GM12878 (cell line): ENCODE measurements at regions not wholly inside any gene's neighbourhood (a gene's known extent, or its start where the extent isn't known, plus 50 kb on each side); places are given as distances from the start of the nearest gene placed in this dataset.

ENCODE experiments used
- ATAC-seq: fragments of 200-7000 bp; cut with Tn5 transposase; 3 replicates; pipeline ENCODE4 v1.9.1; 2020; ENCODE audit warnings: mild to moderate bottlenecking, moderate library complexity
- BruUV-seq: library from RNA; stranded (reverse); fragments of 400-500 nt; replicated peaks from 2 replicates; lab custom pipeline; 2021; lab: Mats Ljungman, UMichigan
- CTCF ChIA-PET: fragments of 300-600 bp; sonication (Branson Sonifier 250); formaldehyde crosslinking; extraction: SDS; loops from one replicate; lab custom pipeline; 2021; ENCODE audit warnings: inconsistent platforms; lab: Yijun Ruan, JAX
- POLR2A ChIA-PET: fragments of 350-600 bp; formaldehyde crosslinking; extraction: SDS; loops from one replicate; lab custom pipeline; 2021; ENCODE audit warnings: inconsistent platforms; lab: Charles Lee
- RAD21 ChIA-PET: fragments of 300-600 bp; sonication (Branson Sonifier 250); formaldehyde crosslinking; loops from one replicate; lab custom pipeline; 2023; ENCODE audit warnings: antibody characterized with exemption; ENCODE audit not compliant: unreplicated experiment; lab: Charles Lee
- SMC1A ChIA-PET: fragments of 300-600 bp; sonication (Branson Sonifier 250); formaldehyde crosslinking; loops from one replicate; lab custom pipeline; 2023; ENCODE audit not compliant: unreplicated experiment, uncharacterized antibody; lab: Charles Lee
- DNase-seq: peaks from one replicate; pipeline ENCODE4 v3.0.0-alpha.2; 2011; ENCODE audit warnings: low read depth, low spot score
- FAIRE-seq: peaks from 3 replicates; lab custom pipeline; 2011; peaks lifted over from hg19 to GRCh38; lab: Jason Lieb, UNC
- H2AFZ ChIP-seq: 2 replicates; pipeline ENCODE4 v1.6.0; 2011; ENCODE audit warnings: low read depth, low read length, control low read depth; ENCODE audit not compliant: control insufficient read depth
- H3K27ac ChIP-seq: 2 replicates; pipeline ENCODE4 v1.5.1; 2011; ENCODE audit warnings: control low read depth; ENCODE audit not compliant: control insufficient read depth, insufficient read depth
- H3K27me3 ChIP-seq, 2 experiments: replicated peaks in 1 of 2; 2 replicates each; pipeline versions ENCODE4 v1.6.0 to v1.6.1; 2011; ENCODE audit warnings: low read length in 1 of 2; ENCODE audit not compliant: control insufficient read depth in 2 of 2, insufficient read depth in 2 of 2
- H3K36me3 ChIP-seq, 2 experiments: 2 replicates each; pipeline ENCODE4 v1.5.1; 2011; ENCODE audit warnings: low read length in 1 of 2; ENCODE audit not compliant: control insufficient read depth in 2 of 2, insufficient read depth in 2 of 2
- H3K4me1 ChIP-seq: 2 replicates; pipeline ENCODE4 v1.6.1; 2011; ENCODE audit warnings: mild to moderate bottlenecking, low read length, moderate library complexity, mixed read lengths; ENCODE audit not compliant: control insufficient read depth, insufficient read depth
- H3K4me2 ChIP-seq: 2 replicates; pipeline ENCODE4 v1.6.0; 2011; ENCODE audit warnings: control low read depth; ENCODE audit not compliant: control insufficient read depth, insufficient read depth
- H3K4me3 ChIP-seq: fragments of 200-600 bp; sonication (generic); 2 replicates; pipeline ENCODE4 v1.5.1; 2016
- H3K79me2 ChIP-seq: 2 replicates; pipeline ENCODE4 v1.6.0; 2011; ENCODE audit warnings: low read length; ENCODE audit not compliant: control insufficient read depth, insufficient read depth
- H3K9ac ChIP-seq: 2 replicates; pipeline ENCODE4 v1.8.0; 2011; ENCODE audit warnings: low read length, control low read depth, mixed read lengths; ENCODE audit not compliant: control insufficient read depth, insufficient read depth
- H3K9me3 ChIP-seq: replicated peaks from 3 replicates; pipeline ENCODE4 v1.5.1; 2011; ENCODE audit warnings: mild to moderate bottlenecking, low read length; ENCODE audit not compliant: control insufficient read depth, insufficient read depth
- H4K20me1 ChIP-seq: 2 replicates; pipeline ENCODE4 v1.6.0; 2011; ENCODE audit not compliant: control insufficient read depth, insufficient read depth
- MTA3 ChIP-seq: IDR thresholded peaks from 2 replicates; pipeline ENCODE4 v1.6.1; 2012; ENCODE audit warnings: low read length, inconsistent platforms, borderline replicate concordance
- MYC ChIP-seq: IDR thresholded peaks from 2 replicates; pipeline ENCODE4 v1.6.1; 2011; ENCODE audit warnings: mild to moderate bottlenecking, low read length, moderate library complexity, inconsistent platforms; ENCODE audit not compliant: insufficient read depth, insufficient replicate concordance, insufficient read length, severe bottlenecking
- NFYA ChIP-seq: IDR thresholded peaks from 2 replicates; pipeline ENCODE4 v1.6.1; 2011; ENCODE audit warnings: low read depth, mild to moderate bottlenecking, low read length, improper control_type of control experiment, borderline replicate concordance
- SMAD5 ChIP-seq: IDR thresholded peaks from 2 replicates; pipeline ENCODE4 v1.6.1; 2016; ENCODE audit warnings: antibody characterized with exemption, low read depth
- STAT1 ChIP-seq: fragments of 450-650 bp; conservative IDR thresholded peaks from 2 replicates; pipeline ENCODE4 v1.6.1; 2014; ENCODE audit warnings: antibody characterized with exemption, mild to moderate bottlenecking
- WGBS: methylation state at CpG from one replicate; pipeline ENCODE4 v1.1.6; 2016; ENCODE audit warnings: low lambda C conversion rate; ENCODE audit not compliant: insufficient replicate concordance, insufficient coverage; ENCODE audit errors: missing lambda C conversion rate; 5-methylcytosine and 5-hydroxymethylcytosine counted together
- in situ Hi-C: fragments of 300-500 bp; cut with MboI; formaldehyde crosslinking; loops from 9 replicates; pipeline ENCODE4 v1.14.3; 2018; ENCODE audit warnings: mixed read lengths
- intact Hi-C: fragments of 100-400 bp; cut with micrococcal nuclease; formaldehyde crosslinking; loops from one replicate; pipeline ENCODE4 v1.14.2; 2022; ENCODE audit not compliant: unreplicated experiment
- TF ChIP-seq, protein P1 (sequence below): fragments of 450-650 bp; IDR thresholded peaks from 2 replicates; pipeline ENCODE4 v1.6.1; 2017; ENCODE audit warnings: mild to moderate bottlenecking, moderate library complexity

DNA sequence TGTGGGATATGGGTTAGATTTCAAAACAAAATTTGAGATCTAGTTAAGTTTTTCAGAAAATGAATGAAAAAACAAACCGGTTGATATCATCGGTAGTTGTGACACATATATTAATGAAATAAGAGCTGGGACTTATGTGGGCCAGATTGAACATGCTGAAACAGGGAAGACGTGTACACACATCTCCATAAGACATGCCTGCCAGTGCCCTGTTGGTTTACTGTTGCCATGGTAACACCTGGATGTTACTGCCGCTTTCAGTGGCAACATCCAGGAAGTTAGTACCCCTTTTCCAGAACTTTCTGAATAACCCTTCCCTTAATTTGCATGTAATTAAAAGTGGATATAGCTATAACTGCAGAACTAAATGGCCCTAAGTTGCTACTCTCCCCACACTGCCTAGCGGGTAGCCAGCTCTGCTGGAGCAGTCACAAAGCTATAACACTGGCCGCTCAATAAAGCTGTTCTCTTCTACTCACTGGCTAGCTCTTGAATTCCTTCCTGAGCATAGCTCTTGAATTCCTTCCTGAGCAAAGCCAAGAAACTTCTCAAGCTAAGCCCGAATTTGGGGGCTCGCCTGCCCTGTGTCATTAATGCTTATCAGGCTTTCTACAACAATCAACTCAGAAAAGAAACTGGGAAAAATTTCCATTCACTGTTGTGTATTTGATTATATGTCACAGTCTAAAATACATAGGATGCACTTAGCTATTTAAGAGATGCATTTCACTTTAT lies 776.3 kb upstream of the CDH7 start:
- no peak overlapping the region for H3K9ac ChIP-seq
- ChIA-PET POLR2A (no interaction called here), CTCF (no interaction called here), SMC1A (interaction anchor here (1.1 to 1.6 kb wide), 2 partner anchors 9 to 14 kb away, joined by 5 read pairs; no protein-coding TSS in a partner anchor), RAD21 (no interaction called here)
- TF ChIP-seq NFYA (no peak), STAT1 (no peak), MTA3 (no peak), SMAD5 (no peak), MYC (no peak)
- TF ChIP-seq, protein P1, sequence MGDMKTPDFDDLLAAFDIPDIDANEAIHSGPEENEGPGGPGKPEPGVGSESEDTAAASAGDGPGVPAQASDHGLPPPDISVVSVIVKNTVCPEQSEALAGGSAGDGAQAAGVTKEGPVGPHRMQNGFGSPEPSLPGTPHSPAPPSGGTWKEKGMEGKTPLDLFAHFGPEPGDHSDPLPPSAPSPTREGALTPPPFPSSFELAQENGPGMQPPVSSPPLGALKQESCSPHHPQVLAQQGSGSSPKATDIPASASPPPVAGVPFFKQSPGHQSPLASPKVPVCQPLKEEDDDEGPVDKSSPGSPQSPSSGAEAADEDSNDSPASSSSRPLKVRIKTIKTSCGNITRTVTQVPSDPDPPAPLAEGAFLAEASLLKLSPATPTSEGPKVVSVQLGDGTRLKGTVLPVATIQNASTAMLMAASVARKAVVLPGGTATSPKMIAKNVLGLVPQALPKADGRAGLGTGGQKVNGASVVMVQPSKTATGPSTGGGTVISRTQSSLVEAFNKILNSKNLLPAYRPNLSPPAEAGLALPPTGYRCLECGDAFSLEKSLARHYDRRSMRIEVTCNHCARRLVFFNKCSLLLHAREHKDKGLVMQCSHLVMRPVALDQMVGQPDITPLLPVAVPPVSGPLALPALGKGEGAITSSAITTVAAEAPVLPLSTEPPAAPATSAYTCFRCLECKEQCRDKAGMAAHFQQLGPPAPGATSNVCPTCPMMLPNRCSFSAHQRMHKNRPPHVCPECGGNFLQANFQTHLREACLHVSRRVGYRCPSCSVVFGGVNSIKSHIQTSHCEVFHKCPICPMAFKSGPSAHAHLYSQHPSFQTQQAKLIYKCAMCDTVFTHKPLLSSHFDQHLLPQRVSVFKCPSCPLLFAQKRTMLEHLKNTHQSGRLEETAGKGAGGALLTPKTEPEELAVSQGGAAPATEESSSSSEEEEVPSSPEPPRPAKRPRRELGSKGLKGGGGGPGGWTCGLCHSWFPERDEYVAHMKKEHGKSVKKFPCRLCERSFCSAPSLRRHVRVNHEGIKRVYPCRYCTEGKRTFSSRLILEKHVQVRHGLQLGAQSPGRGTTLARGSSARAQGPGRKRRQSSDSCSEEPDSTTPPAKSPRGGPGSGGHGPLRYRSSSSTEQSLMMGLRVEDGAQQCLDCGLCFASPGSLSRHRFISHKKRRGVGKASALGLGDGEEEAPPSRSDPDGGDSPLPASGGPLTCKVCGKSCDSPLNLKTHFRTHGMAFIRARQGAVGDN: no peak
- H3K27me3 ChIP-seq: no peaks in the 10 kb centered on the region
- DNase-seq (no peak), FAIRE-seq (no peak), ATAC-seq (no peak)
- H3K4me2 ChIP-seq: no peak overlapping the region
- no peak overlapping the region for H2AFZ ChIP-seq
- no peaks in the 10 kb centered on the region for H3K4me1 ChIP-seq
- H4K20me1 ChIP-seq: no peaks in the 10 kb centered on the region
- in situ Hi-C loops: no loop called here
- no TSS peak for BruUV-seq
- 51% methylated on average over 8 of the region's 8 CpGs for WGBS
- H3K4me3 ChIP-seq: no peak overlapping the region
- H3K36me3 ChIP-seq: no peaks in the 10 kb centered on the region
- no peaks in the 10 kb centered on the region for H3K79me2 ChIP-seq
- intact Hi-C loops: no loop called here
- no peak overlapping the region for H3K27ac ChIP-seq
- no peaks in the 10 kb centered on the region for H3K9me3 ChIP-seq
